ENCODE measurements at regions not wholly inside any gene's neighbourhood (a gene's known extent, or its start where the extent isn't known, plus 50 kb on each side); places are given as distances from the start of the nearest gene placed in this dataset.

GRCh38 chr12:92297405-92297804 is 151.8 kb upstream of the BTG1 start:
- DNase-seq, result no peak

GRCh38 chr12:92295523-92295922 is 149.9 kb upstream of the BTG1 start:
- no peak for DNase-seq

GRCh38 chr12:92294676-92295440 is 149.2 kb upstream of the BTG1 start:
- no peak for DNase-seq

GRCh38 chr12:92292016-92292415 is 146.4 kb upstream of the BTG1 start:
- no peak for DNase-seq

- no peak for DNase-seq
Measured at GRCh38 chr12:92290886-92291285, 145.2 kb upstream of the BTG1 start.

- DNase-seq, result no peak
Measured at GRCh38 chr12:92290350-92290695, 144.7 kb upstream of the BTG1 start.

- DNase-seq, result no peak
Measured at GRCh38 chr12:92289629-92290349, 144.1 kb upstream of the BTG1 start.

- DNase-seq, result no peak
Measured at GRCh38 chr12:92288561-92288960, 142.9 kb upstream of the BTG1 start.

GRCh38 chr12:92278378-92278828 is 132.8 kb upstream of the BTG1 start:
- no peak for DNase-seq

- no peak for DNase-seq
Measured at GRCh38 chr12:92277795-92278194, 132.1 kb upstream of the BTG1 start.

GRCh38 chr12:92276276-92276675 is 130.6 kb upstream of the BTG1 start:
- no peak for DNase-seq

GRCh38 chr12:92275443-92276154 is 130.0 kb upstream of the BTG1 start:
- peak; percentile 66 for DNase-seq

GRCh38 chr12:92273076-92273475 is 127.4 kb upstream of the BTG1 start:
- no peak for DNase-seq

- DNase-seq, result no peak
Measured at GRCh38 chr12:92272061-92272964, 126.7 kb upstream of the BTG1 start.

GRCh38 chr12:92271341-92271740 is 125.7 kb upstream of the BTG1 start:
- DNase-seq, result no peak

- no peak for DNase-seq
Measured at GRCh38 chr12:92270521-92270920, 124.9 kb upstream of the BTG1 start.

- DNase-seq, result no peak
Measured at GRCh38 chr12:92268946-92269345, 123.3 kb upstream of the BTG1 start.

- DNase-seq, result no peak
Measured at GRCh38 chr12:92261692-92262091, 116.0 kb upstream of the BTG1 start.

GRCh38 chr12:92261071-92261470 is 115.4 kb upstream of the BTG1 start:
- DNase-seq, result no peak

- no peak for DNase-seq
Measured at GRCh38 chr12:92259696-92260251, 114.1 kb upstream of the BTG1 start.

GRCh38 chr12:92259291-92259690 is 113.6 kb upstream of the BTG1 start:
- no peak for DNase-seq

GRCh38 chr12:92257261-92257660 is 111.6 kb upstream of the BTG1 start:
- no peak for DNase-seq
